Activated naive CD4-positive, alpha-beta T cell treated with anti-CD3 and anti-CD28 coated beads, Interleukin-2, amount 50 U/mL, for 72 hours (primary cell): ENCODE measurements at regions not wholly inside any gene's neighbourhood (a gene's known extent, or its start where the extent isn't known, plus 50 kb on each side); places are given as distances from the start of the nearest gene placed in this dataset.
"Not testable (repeated sequence)": the region's sequence is repeated elsewhere in the genome, so short reads cannot be mapped to it uniquely, and the experiment has no call there.

ENCODE experiments used
- ATAC-seq, 2 donors: fragments of 150-1000 bp; cut with Tn5 transposase; 2 replicates each; pipeline ENCODE4 v1.10.0; 2021; ENCODE audit warnings: mild to moderate bottlenecking in 2 of 2, moderate library complexity in 2 of 2
- DNase-seq, 2 donors: peaks; one replicate each; pipeline ENCODE4 v3.0.0; 2021 to 2022; ENCODE audit warnings: low spot score in 2 of 2
- H3K27ac Mint-ChIP-seq, 2 donors: one replicate each; pipeline ENCODE4 v1.8.0; 2022; ENCODE audit warnings: mild to moderate bottlenecking in 2 of 2, mixed read lengths in 2 of 2
- H3K36me3 Mint-ChIP-seq, 2 donors: one replicate each; pipeline ENCODE4 v1.8.0; 2022; ENCODE audit warnings: mixed read lengths in 2 of 2
- H3K9me3 Mint-ChIP-seq, 2 donors: one replicate each; pipeline ENCODE4 v1.8.0; 2022; ENCODE audit warnings: mixed read lengths in 2 of 2

- H3K27ac Mint-ChIP-seq = no peak overlapping the region
- H3K9me3 Mint-ChIP-seq = no peaks in the 10 kb centered on the region
- H3K36me3 Mint-ChIP-seq = no peaks in the 10 kb centered on the region
- DNase-seq (no peak), ATAC-seq (no peak)
Observed at GRCh38 chr10:109741712-109742111, 181.6 kb downstream of the XPNPEP1 start.

DNA sequence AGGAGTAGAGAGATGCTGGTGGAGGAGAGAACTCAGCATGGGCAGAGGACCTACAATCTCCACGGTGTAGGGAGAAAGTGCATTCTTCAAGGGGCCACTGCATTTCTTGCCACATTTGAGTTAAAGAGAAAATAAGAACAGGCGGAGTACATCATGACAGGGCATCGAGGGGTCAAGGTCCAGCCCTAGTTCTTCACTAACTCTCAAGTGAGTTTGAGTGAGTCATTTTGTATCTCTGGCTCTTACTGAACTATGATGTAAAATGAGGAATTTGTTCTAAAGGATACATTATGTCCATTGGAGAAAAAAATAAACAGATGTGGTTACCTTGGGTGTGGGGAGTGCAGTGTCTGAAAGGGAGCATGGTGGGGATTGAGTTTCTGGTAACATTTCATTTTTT, 182.9 kb downstream of the XPNPEP1 start:
- H3K36me3 Mint-ChIP-seq = no peaks in the 10 kb centered on the region
- H3K9me3 Mint-ChIP-seq = no peaks in the 10 kb centered on the region
- no peak overlapping the region for H3K27ac Mint-ChIP-seq
- DNase-seq (no peak), ATAC-seq (no peak)

GRCh38 chr10:109737626-109738025, 185.7 kb downstream of the XPNPEP1 start:
- Mint-ChIP-seq H3K27ac (no peak overlapping the region), H3K9me3 (no peaks in the 10 kb centered on the region), H3K36me3 (no peaks in the 10 kb centered on the region)
- DNase-seq (no peak), ATAC-seq (no peak)

- H3K9me3 Mint-ChIP-seq = no peaks in the 10 kb centered on the region
- no peak for ATAC-seq
- H3K27ac Mint-ChIP-seq = no peak overlapping the region
- no peak for DNase-seq
- no peaks in the 10 kb centered on the region for H3K36me3 Mint-ChIP-seq
Observed at GRCh38 chr10:109737009-109737408, 186.3 kb downstream of the XPNPEP1 start.

- ATAC-seq (no peak), DNase-seq (no peak)
- Mint-ChIP-seq H3K9me3 (peaks cover 0 to under 1% of the 10 kb centered on the region in 2 donors), H3K36me3 (no peaks in the 10 kb centered on the region), H3K27ac (no peak overlapping the region)
Observed at GRCh38 chr10:109735776-109736175, 187.5 kb downstream of the XPNPEP1 start.

DNA sequence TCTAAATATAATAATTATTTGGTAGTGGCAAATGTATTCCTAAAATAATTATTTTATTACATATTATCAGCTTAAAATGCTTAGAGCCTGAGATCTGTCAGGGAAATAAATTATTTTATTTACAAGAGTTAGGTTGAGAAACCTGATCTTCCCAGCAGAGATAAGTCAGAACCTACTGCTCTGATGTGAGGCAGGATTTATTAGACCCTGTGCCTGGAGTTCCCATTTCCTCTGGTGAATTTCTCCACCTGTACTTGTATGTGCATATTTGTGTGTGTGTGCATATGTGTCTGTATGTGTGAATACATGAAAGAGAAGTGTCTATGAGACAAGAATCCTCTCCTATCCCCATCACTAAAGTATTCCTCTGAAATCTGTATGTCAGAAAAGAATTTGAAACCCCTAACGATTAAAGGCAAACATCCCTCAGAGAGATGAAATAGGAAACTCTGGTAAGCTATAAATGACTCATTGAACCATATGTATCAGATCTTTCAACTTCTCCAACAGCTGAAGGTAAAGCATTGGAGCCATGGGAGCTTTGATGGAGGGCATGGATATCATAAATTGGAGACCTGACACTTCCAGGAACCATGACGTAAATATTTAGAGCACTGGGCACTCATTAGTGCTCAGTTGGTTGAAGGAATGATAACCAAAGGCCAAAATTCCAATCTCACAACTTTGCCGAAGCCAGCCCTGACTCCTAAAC, 190.9 kb downstream of the XPNPEP1 start:
- H3K27ac Mint-ChIP-seq = no peak overlapping the region
- ATAC-seq (no peak), DNase-seq (no peak)
- peaks cover 0 to 4% of the 10 kb centered on the region in 2 donors for H3K9me3 Mint-ChIP-seq
- H3K36me3 Mint-ChIP-seq = no peaks in the 10 kb centered on the region

- H3K9me3 Mint-ChIP-seq, ATAC-seq, H3K27ac Mint-ChIP-seq, DNase-seq, H3K36me3 Mint-ChIP-seq: not testable (repeated sequence)
Observed at GRCh38 chr10:109729895-109730294, 193.4 kb downstream of the XPNPEP1 start.

DNA sequence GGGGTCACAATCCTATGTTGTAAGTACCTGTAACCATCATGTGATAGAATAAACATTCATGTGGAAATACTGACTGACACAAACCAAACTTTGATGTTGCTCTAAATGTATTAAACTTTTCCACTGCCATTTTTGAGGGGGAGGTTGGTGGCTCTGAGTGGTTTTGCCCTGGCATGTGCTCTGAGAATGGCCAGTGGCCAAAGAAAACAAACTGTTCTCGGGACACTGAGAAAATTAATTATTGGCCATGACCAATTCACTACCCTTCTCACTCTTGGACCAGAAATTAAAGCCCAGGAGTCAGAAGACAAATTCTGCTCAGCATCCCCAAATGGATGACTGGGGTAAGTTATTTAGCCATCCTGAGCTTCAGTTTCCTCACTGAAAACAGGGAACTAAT, 195.9 kb downstream of the XPNPEP1 start:
- Mint-ChIP-seq H3K27ac (no peak overlapping the region), H3K36me3 (no peaks in the 10 kb centered on the region), H3K9me3 (peaks cover 0 to 4% of the 10 kb centered on the region in 2 donors)
- DNase-seq (no peak), ATAC-seq (no peak)

- Mint-ChIP-seq H3K27ac (no peak overlapping the region), H3K9me3 (peaks cover 0 to 4% of the 10 kb centered on the region in 2 donors), H3K36me3 (no peaks in the 10 kb centered on the region)
- no peak for DNase-seq
- no peak for ATAC-seq
Observed at GRCh38 chr10:109726473-109726872, 196.8 kb downstream of the XPNPEP1 start.

DNA sequence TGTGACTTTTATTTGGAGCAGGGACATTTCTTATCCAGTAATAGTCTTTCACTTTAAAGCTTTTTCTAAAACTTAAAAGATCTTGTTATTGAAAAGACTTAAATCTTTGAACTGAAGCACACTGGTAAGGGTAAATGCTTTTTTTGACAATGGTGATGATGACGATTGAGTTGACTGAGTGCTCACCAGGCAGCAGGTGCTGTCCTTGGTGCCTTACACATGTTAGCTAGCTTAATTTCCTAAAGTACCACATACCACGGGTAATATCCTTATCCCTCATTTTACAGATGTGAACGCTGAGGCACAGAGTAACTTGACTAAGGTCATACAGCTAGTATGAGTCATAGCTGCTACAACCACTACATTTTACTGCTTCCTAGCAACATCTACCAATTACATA, 200.0 kb downstream of the XPNPEP1 start:
- H3K9me3 Mint-ChIP-seq = no peaks in the 10 kb centered on the region
- H3K27ac Mint-ChIP-seq = no peak overlapping the region
- DNase-seq = no peak
- H3K36me3 Mint-ChIP-seq = no peaks in the 10 kb centered on the region
- ATAC-seq = no peak

- ATAC-seq (no peak), DNase-seq (no peak)
- H3K9me3 Mint-ChIP-seq = peaks cover 0 to 3% of the 10 kb centered on the region in 2 donors
Observed at GRCh38 chr10:109721453-109722064, 201.8 kb downstream of the XPNPEP1 start.

DNA sequence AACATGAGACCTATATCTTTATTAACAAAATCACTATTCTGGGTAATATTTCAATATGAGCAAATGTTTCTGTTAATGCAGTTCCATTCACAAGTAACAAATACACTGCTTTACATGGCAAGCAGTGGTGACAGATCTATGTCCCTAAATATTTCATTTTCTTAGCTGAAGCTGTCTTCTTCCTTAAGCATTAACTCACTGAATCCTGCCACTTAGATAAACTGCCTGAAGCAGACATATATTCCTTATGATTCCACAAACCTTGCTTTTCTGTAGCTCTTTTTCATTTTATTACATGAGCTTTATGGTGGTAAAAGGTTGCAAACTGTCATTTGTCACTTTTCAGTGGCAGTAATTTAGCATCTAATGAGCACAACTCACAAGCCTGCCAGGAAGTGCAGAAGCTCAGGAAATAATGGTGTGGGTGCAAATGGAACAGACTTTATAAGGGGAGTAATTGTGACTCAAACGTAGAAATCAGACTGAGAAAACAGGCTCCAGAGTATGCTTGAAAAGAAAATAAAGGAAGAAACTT, 217.2 kb downstream of the XPNPEP1 start:
- peaks cover 4 to 13% of the 10 kb centered on the region in 2 donors for H3K9me3 Mint-ChIP-seq
- peaks cover 0 to 6% of the 10 kb centered on the region in 2 donors for H3K36me3 Mint-ChIP-seq
- no peak for ATAC-seq
- no peak for DNase-seq
- H3K27ac Mint-ChIP-seq = no peak overlapping the region

More at GRCh38 chr10:109721453-109722064, 201.8 kb downstream of the XPNPEP1 start:
- Mint-ChIP-seq H3K27ac (no peak overlapping the region), H3K36me3 (no peaks in the 10 kb centered on the region)

DNA sequence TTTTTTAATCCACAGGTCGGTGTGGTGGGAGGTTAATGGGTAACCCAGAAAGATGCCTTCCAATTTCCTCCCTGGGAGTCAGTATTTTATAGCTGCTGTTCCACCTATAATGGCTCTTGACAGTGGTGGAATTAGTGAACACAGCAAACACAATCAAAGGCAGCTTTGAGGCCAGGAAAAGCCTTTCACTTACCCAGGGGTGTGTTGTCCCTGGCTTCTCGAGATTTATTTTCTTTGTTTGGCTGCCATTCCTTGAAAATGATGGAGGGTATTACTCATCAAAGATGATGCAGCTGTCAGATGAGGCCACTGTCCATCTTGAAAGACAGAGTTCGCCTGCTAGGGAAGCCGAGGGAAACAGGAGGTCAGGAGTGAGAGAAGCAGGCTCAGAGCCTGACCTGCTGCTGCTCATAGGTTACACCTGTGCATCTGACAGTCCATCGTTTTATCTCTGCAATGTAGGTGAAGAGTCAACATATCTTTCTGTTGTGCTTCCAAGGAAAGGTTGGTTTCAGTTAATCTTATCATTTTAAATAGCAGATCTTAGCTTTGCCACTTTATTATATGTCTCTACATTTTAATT, 221.6 kb downstream of the XPNPEP1 start:
- Mint-ChIP-seq H3K9me3 (no peaks in the 10 kb centered on the region), H3K27ac (no peak overlapping the region), H3K36me3 (no peaks in the 10 kb centered on the region)
- no peak for DNase-seq
- ATAC-seq = no peak

- ATAC-seq = no peak
- H3K36me3 Mint-ChIP-seq = no peaks in the 10 kb centered on the region
- no peak overlapping the region for H3K27ac Mint-ChIP-seq
- no peak for DNase-seq
- H3K9me3 Mint-ChIP-seq = no peaks in the 10 kb centered on the region
Observed at GRCh38 chr10:109698882-109699664, 224.2 kb downstream of the XPNPEP1 start.

DNA sequence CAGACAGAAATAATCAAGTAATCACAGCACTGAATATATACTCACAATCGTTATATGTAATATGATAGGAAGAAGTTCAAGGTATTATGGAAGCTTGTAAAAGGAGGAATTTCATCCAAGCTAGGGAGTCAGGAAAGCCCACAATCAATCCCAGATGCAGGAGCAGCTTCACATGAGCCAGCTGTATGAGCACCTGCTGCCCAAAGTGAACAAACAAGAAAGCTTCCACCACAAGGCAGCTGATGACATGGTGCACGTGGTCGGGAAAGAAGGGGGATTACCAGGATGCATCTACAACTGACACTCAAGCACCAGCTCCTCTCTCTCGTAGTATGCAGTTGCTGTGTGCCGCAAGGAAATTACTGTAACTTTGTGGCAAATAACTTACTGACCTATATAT, 225.2 kb downstream of the XPNPEP1 start:
- Mint-ChIP-seq H3K27ac (no peak overlapping the region), H3K36me3 (no peaks in the 10 kb centered on the region), H3K9me3 (no peaks in the 10 kb centered on the region)
- ATAC-seq = no peak
- no peak for DNase-seq

DNA sequence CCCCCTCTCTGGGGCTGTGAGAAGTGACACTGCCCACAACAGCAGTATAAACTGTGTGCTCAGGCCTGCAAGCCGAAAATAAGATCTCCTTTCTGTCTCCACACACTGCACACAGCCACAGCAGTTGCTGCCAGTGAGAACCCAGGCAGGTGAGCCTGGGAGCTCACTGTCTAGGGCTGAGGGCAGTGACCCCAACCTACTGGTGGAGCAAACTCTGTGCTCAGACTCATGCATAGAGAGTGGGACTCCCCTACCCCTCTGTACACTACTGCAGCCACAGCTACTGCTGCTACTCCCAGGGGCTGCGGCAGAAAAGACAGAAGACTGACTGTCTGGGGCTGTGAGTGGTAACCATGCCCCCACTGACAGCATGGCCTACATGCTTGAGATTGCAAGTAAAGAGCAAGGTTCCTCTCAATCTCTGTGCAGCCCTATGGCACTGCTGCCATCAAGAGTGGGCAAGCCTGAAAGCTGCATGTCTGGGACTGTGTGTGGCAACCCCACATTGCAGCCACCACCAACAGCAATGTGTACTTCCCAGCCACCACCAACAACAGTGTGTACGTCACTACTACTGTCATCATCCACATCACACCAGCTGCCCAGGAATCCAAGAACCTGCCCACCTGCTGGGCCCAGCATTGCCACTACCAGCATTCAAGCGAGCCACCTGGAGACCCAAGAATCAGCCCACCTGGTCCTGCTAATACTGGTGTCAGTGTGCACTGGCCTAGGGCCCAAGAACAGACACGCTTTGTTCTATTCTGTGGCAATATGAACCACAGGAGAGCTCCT, 226.1 kb downstream of the XPNPEP1 start:
- no peak overlapping the region for H3K27ac Mint-ChIP-seq
- no peak for ATAC-seq

More for the DNA sequence above, 226.1 kb downstream of the XPNPEP1 start:
- DNase-seq = no peak
- Mint-ChIP-seq H3K36me3 (no peaks in the 10 kb centered on the region), H3K9me3 (no peaks in the 10 kb centered on the region)
